ENCODE measurements at regions not wholly inside any gene's neighbourhood (a gene's known extent, or its start where the extent isn't known, plus 50 kb on each side); places are given as distances from the start of the nearest gene placed in this dataset.

DNA sequence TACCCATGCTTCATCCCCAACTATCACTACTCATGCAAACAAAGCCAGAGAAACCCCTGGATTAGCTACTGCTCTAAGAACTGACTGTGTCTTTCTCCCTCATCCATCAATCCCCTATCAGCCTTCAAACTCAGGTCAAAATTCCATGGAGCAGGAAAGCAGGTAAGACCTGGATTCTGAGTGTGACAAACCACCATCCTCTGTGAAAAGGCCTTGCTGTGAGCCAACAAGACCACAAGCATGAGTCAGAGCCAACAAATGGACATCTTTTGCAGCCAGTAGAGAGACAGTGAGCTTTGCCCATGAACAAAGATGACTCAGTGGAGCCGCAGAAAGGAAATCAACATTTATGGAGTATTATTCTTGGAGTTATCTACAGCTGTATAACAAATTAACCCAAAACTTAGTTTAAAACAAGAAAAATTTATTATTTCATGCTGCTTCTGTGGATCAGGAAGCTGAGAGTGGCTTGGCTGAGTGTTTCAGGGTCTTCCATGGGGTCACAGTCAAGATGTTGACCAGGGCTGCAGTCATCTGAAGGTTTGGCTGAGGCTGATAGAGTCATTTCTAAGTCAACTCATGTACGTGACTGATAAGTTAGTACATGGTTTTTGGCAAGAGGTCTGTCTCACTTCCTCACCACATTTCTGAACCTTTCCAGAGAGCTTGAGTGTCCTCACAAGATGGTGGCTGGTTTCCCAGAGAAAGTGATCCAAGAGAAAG is 61.1 kb downstream of the PITPNM2 start (continued):
- TF ChIP-seq MXI1 (IDR thresholded peaks at IDR 0.05; ENCODE audit: borderline replicate concordance, low read depth, low read length) (peak; percentile 33; the same call in 1 of the 3 replicates), ZNF792 (CRISPR knock-in tag; IDR thresholded peaks at IDR 0.05) (0 out of 2 replicates have a peak, but pooled peaks have one; percentile 36), PTBP1 (IDR thresholded peaks at IDR 0.05; ENCODE audit: low read depth, low read length, poor library complexity, severe bottlenecking) (no peak), SOX13 (IDR thresholded peaks at IDR 0.05) (no peak), SOX13 (CRISPR knock-in tag; conservative IDR thresholded peaks at IDR 0.05 in 1 of 2, IDR thresholded peaks at IDR 0.05 in 1 of 2) (0 out of 4 replicates have a peak, but pooled peaks of 1 of the 2 experiments have one; percentile 8), BHLHE40 (IDR thresholded peaks at IDR 0.05; ENCODE audit: low read length) (no peak), KAT8 (CRISPR knock-in tag; IDR thresholded peaks at IDR 0.05) (peak; percentile 41; the same call in 1 of the 2 replicates), GATAD2A (CRISPR knock-in tag; IDR thresholded peaks at IDR 0.05) (peak; percentile 65; the same call in 1 of the 2 replicates), NFE2 (CRISPR knock-in tag; IDR thresholded peaks at IDR 0.05) (no peak), ZNF660 (CRISPR knock-in tag; IDR thresholded peaks at IDR 0.05; ENCODE audit: borderline replicate concordance, low read depth) (no peak), ZNF614 (CRISPR knock-in tag; IDR thresholded peaks at IDR 0.05; ENCODE audit: borderline replicate concordance) (no peak), ZNF17 (CRISPR knock-in tag; IDR thresholded peaks at IDR 0.05) (no peak), ZNF556 (CRISPR knock-in tag; IDR thresholded peaks at IDR 0.05; ENCODE audit: borderline replicate concordance) (no peak), REXO4 (CRISPR knock-in tag; IDR thresholded peaks at IDR 0.05; ENCODE audit: borderline replicate concordance) (no peak)
- TF ChIP-seq, protein P1, sequence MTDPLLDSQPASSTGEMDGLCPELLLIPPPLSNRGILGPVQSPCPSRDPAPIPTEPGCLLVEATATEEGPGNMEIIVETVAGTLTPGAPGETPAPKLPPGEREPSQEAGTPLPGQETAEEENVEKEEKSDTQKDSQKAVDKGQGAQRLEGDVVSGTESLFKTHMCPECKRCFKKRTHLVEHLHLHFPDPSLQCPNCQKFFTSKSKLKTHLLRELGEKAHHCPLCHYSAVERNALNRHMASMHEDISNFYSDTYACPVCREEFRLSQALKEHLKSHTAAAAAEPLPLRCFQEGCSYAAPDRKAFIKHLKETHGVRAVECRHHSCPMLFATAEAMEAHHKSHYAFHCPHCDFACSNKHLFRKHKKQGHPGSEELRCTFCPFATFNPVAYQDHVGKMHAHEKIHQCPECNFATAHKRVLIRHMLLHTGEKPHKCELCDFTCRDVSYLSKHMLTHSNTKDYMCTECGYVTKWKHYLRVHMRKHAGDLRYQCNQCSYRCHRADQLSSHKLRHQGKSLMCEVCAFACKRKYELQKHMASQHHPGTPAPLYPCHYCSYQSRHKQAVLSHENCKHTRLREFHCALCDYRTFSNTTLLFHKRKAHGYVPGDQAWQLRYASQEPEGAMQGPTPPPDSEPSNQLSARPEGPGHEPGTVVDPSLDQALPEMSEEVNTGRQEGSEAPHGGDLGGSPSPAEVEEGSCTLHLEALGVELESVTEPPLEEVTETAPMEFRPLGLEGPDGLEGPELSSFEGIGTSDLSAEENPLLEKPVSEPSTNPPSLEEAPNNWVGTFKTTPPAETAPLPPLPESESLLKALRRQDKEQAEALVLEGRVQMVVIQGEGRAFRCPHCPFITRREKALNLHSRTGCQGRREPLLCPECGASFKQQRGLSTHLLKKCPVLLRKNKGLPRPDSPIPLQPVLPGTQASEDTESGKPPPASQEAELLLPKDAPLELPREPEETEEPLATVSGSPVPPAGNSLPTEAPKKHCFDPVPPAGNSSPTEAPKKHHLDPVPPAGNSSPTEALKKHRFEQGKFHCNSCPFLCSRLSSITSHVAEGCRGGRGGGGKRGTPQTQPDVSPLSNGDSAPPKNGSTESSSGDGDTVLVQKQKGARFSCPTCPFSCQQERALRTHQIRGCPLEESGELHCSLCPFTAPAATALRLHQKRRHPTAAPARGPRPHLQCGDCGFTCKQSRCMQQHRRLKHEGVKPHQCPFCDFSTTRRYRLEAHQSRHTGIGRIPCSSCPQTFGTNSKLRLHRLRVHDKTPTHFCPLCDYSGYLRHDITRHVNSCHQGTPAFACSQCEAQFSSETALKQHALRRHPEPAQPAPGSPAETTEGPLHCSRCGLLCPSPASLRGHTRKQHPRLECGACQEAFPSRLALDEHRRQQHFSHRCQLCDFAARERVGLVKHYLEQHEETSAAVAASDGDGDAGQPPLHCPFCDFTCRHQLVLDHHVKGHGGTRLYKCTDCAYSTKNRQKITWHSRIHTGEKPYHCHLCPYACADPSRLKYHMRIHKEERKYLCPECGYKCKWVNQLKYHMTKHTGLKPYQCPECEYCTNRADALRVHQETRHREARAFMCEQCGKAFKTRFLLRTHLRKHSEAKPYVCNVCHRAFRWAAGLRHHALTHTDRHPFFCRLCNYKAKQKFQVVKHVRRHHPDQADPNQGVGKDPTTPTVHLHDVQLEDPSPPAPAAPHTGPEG (CRISPR knock-in tag; IDR thresholded peaks at IDR 0.05) = no peak
- TF ChIP-seq, protein P2, sequence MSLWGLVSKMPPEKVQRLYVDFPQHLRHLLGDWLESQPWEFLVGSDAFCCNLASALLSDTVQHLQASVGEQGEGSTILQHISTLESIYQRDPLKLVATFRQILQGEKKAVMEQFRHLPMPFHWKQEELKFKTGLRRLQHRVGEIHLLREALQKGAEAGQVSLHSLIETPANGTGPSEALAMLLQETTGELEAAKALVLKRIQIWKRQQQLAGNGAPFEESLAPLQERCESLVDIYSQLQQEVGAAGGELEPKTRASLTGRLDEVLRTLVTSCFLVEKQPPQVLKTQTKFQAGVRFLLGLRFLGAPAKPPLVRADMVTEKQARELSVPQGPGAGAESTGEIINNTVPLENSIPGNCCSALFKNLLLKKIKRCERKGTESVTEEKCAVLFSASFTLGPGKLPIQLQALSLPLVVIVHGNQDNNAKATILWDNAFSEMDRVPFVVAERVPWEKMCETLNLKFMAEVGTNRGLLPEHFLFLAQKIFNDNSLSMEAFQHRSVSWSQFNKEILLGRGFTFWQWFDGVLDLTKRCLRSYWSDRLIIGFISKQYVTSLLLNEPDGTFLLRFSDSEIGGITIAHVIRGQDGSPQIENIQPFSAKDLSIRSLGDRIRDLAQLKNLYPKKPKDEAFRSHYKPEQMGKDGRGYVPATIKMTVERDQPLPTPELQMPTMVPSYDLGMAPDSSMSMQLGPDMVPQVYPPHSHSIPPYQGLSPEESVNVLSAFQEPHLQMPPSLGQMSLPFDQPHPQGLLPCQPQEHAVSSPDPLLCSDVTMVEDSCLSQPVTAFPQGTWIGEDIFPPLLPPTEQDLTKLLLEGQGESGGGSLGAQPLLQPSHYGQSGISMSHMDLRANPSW (CRISPR knock-in tag; IDR thresholded peaks at IDR 0.05; ENCODE audit: borderline replicate concordance) = no peak
- TF ChIP-seq, protein P3, sequence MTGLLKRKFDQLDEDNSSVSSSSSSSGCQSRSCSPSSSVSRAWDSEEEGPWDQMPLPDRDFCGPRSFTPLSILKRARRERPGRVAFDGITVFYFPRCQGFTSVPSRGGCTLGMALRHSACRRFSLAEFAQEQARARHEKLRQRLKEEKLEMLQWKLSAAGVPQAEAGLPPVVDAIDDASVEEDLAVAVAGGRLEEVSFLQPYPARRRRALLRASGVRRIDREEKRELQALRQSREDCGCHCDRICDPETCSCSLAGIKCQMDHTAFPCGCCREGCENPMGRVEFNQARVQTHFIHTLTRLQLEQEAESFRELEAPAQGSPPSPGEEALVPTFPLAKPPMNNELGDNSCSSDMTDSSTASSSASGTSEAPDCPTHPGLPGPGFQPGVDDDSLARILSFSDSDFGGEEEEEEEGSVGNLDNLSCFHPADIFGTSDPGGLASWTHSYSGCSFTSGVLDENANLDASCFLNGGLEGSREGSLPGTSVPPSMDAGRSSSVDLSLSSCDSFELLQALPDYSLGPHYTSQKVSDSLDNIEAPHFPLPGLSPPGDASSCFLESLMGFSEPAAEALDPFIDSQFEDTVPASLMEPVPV (CRISPR knock-in tag; IDR thresholded peaks at IDR 0.05) = no peak

All from HepG2 (cell line).